ENCODE measurements at regions not wholly inside any gene's neighbourhood (a gene's known extent, or its start where the extent isn't known, plus 50 kb on each side); places are given as distances from the start of the nearest gene placed in this dataset.

GRCh38 chr15:31977812-31978661, 52.3 kb upstream of the CHRNA7 start:
- TF ChIP-seq EZH2 (IDR thresholded peaks at IDR 0.05) (no peak), POLR2AphosphoS5 (IDR thresholded peaks at IDR 0.05; ENCODE audit: borderline replicate concordance, low read depth, low read length) (no peak), FOXP2 (optimal IDR thresholded peaks at IDR 0.05; ENCODE audit: control extremely low read depth, extremely low read length, insufficient read depth) (no peak)
